K562 (cell line): ENCODE measurements at regions not wholly inside any gene's neighbourhood (a gene's known extent, or its start where the extent isn't known, plus 50 kb on each side); places are given as distances from the start of the nearest gene placed in this dataset.

Source experiments
- ATAC-seq: fragments of 200-7000 bp; cut with Tn5 transposase; 3 replicates; pipeline ENCODE4 v1.9.1; 2020; ENCODE audit warnings: moderate library complexity
- BruUV-seq: library from RNA; stranded (reverse); fragments of 400-500 nt; replicated peaks from 2 replicates; lab custom pipeline; 2021; lab: Mats Ljungman, UMichigan
- CTCF ChIA-PET: fragments of 300-600 bp; formaldehyde crosslinking; extraction: SDS; loops from one replicate; lab custom pipeline; 2021; ENCODE audit warnings: low intra/inter-chr PET ratio; lab: Yijun Ruan, JAX
- POLR2A ChIA-PET: fragments of 300-600, 350-650 bp; sonication (Branson Sonifier 250); formaldehyde crosslinking; extraction: SDS; loops from one replicate; lab custom pipeline; 2021; ENCODE audit warnings: antibody characterized with exemption, inconsistent platforms; lab: Yijun Ruan, JAX
- DNase-seq, 4 experiments: peaks; one replicate each; pipeline versions ENCODE4 v3.0.0 to v3.0.0-alpha.2; 2011 to 2018; ENCODE audit warnings: low spot score in 3 of 4, mixed read lengths in 3 of 4; ENCODE audit errors: extremely low read depth in 1 of 4
- FAIRE-seq: peaks from 2 replicates; lab custom pipeline; 2011; peaks lifted over from hg19 to GRCh38; lab: Jason Lieb, UNC
- H2AFZ ChIP-seq: 2 replicates; pipeline ENCODE4 v1.6.0; 2011; ENCODE audit warnings: low read depth, low read length, control low read depth, inconsistent platforms
- H3K27ac ChIP-seq: fragments of 200-600 bp; 3 replicates; pipeline ENCODE4 v1.8.0; 2011; ENCODE audit warnings: low read depth, mild to moderate bottlenecking, control low read depth, inconsistent platforms, low read length, moderate library complexity, mixed read lengths; ENCODE audit errors: extremely low read depth
- H3K27me3 ChIP-seq, 2 experiments: fragments of 300-600 bp in 1 of 2; 2 replicates in 1 of 2; 3 replicates in 1 of 2; pipeline versions ENCODE4 v1.6.0 to v1.8.0; 2011; ENCODE audit warnings: inconsistent platforms in 2 of 2, low read length in 2 of 2, mild to moderate bottlenecking in 1 of 2, mixed read lengths in 1 of 2, moderate library complexity in 1 of 2; ENCODE audit not compliant: control insufficient read depth in 2 of 2, insufficient read depth in 2 of 2
- H3K36me3 ChIP-seq: fragments of 300-600 bp; 3 replicates; pipeline ENCODE4 v1.8.0; 2011; ENCODE audit warnings: mild to moderate bottlenecking, low read length, inconsistent platforms; ENCODE audit not compliant: control insufficient read depth, insufficient read depth
- H3K4me1 ChIP-seq, 2 experiments: fragments of 200-600 bp in 1 of 2; replicated peaks in 1 of 2; 2 replicates in 1 of 2; 3 replicates in 1 of 2; pipeline versions ENCODE4 v1.5.1 to v1.8.0; 2011; ENCODE audit warnings: inconsistent platforms in 2 of 2, low read length in 2 of 2, mild to moderate bottlenecking in 1 of 2, mixed read lengths in 1 of 2, moderate library complexity in 1 of 2; ENCODE audit not compliant: control insufficient read depth in 2 of 2, insufficient read depth in 2 of 2
- H3K4me2 ChIP-seq: 2 replicates; pipeline ENCODE4 v1.6.1; 2011; ENCODE audit warnings: low read length, control low read depth, inconsistent platforms, mixed read lengths; ENCODE audit not compliant: insufficient read depth
- H3K4me3 ChIP-seq: fragments of 200-600 bp; sonication (generic), shearing (Covaris generic); 2 replicates; pipeline ENCODE4 v1.5.1; 2016; ENCODE audit warnings: control low read depth, inconsistent platforms
- H3K79me2 ChIP-seq: fragments of 200-600 bp; 3 replicates; pipeline ENCODE4 v1.8.0; 2011; ENCODE audit warnings: low read length, inconsistent platforms; ENCODE audit not compliant: control insufficient read depth, insufficient read depth
- H3K9ac ChIP-seq, 2 experiments: 2 replicates each; pipeline versions ENCODE4 v1.6.0 to v1.6.1; 2011; ENCODE audit warnings: low read depth in 2 of 2, low read length in 2 of 2, control low read depth in 1 of 2, inconsistent platforms in 1 of 2, mild to moderate bottlenecking in 1 of 2, mixed read lengths in 1 of 2; ENCODE audit not compliant: insufficient read depth in 1 of 2
- H3K9me1 ChIP-seq: one replicate; pipeline ENCODE4 v1.6.0; 2011; ENCODE audit warnings: inconsistent platforms, mild to moderate bottlenecking, low read length, moderate library complexity; ENCODE audit not compliant: control insufficient read depth, insufficient read depth
- H3K9me3 ChIP-seq: replicated peaks from 2 replicates; pipeline ENCODE4 v1.5.1; 2011; ENCODE audit warnings: low read depth, low read length, inconsistent platforms; ENCODE audit not compliant: control insufficient read depth, insufficient read depth
- H4K20me1 ChIP-seq: replicated peaks from 2 replicates; pipeline ENCODE4 v1.6.1; 2011; ENCODE audit warnings: low read length, inconsistent platforms, mixed read lengths; ENCODE audit not compliant: control insufficient read depth, insufficient read depth
- ATF7 ChIP-seq: fragments of 450-650 bp; IDR thresholded peaks from 2 replicates; pipeline ENCODE4 v1.7.1; 2014; ENCODE audit warnings: mild to moderate bottlenecking, moderate library complexity
- CBFA2T2 ChIP-seq: fragments of 450-650 bp; conservative IDR thresholded peaks from 2 replicates; pipeline ENCODE4 v1.6.1; 2017; ENCODE audit warnings: mild to moderate bottlenecking
- DNMT1 ChIP-seq: fragments of 450-650 bp; IDR thresholded peaks from 2 replicates; pipeline ENCODE4 v1.6.1; 2016; ENCODE audit warnings: antibody characterized with exemption, mild to moderate bottlenecking
- HDGF ChIP-seq: fragments of 450-650 bp; IDR thresholded peaks from 2 replicates; pipeline ENCODE4 v1.6.1; 2016
- HSF4 ChIP-seq: fragments of 250-450 bp; sonication (Bioruptor Pico); IDR thresholded peaks from 2 replicates; pipeline ENCODE4 v2.1.2; 2022; ENCODE audit warnings: mild to moderate bottlenecking, moderate library complexity, borderline replicate concordance
- KLF10 ChIP-seq: fragments of 250-450 bp; sonication (Bioruptor Pico); IDR thresholded peaks from 2 replicates; pipeline ENCODE4 v1.6.1; 2021; ENCODE audit warnings: matching md5 sums
- RNF219 ChIP-seq: fragments of 250-450 bp; sonication (Bioruptor Pico); IDR thresholded peaks from 2 replicates; pipeline ENCODE4 v1.5.0; 2022; ENCODE audit warnings: mild to moderate bottlenecking
- STAG1 ChIP-seq: sonication (generic); formaldehyde crosslinking; IDR thresholded peaks from 2 replicates; pipeline ENCODE4 v1.5.0; 2020; ENCODE audit warnings: missing genetic modification reagents, borderline replicate concordance
- STAT5A ChIP-seq: IDR thresholded peaks from 2 replicates; pipeline ENCODE4 v1.6.1; 2012; ENCODE audit warnings: low read length, inconsistent platforms, borderline replicate concordance
- TFAM ChIP-seq: fragments of 250-450 bp; sonication (Bioruptor Pico); conservative IDR thresholded peaks from 2 replicates; pipeline ENCODE4 v1.5.0; 2021; ENCODE audit warnings: mild to moderate bottlenecking, moderate library complexity
- USF2 ChIP-seq: sonication (generic); formaldehyde crosslinking; IDR thresholded peaks from 2 replicates; pipeline ENCODE4 v1.5.0; 2020; ENCODE audit warnings: missing genetic modification reagents
- ZNF174 ChIP-seq: fragments of 250-450 bp; sonication (Bioruptor Pico); IDR thresholded peaks from 2 replicates; pipeline ENCODE4 v1.4.0; 2020; ENCODE audit warnings: mild to moderate bottlenecking
- ZNF77 ChIP-seq: fragments of 250-450 bp; sonication (Bioruptor Pico); IDR thresholded peaks from 2 replicates; pipeline ENCODE4 v1.5.0; 2020
- WGBS: fragments of 100-300 bp; shearing (Covaris generic); methylation state at CpG from one replicate; pipeline ENCODE4 v1.1.6; 2016; ENCODE audit warnings: low coverage, mixed read lengths; ENCODE audit not compliant: insufficient coverage; ENCODE audit errors: missing lambda C conversion rate; 5-methylcytosine and 5-hydroxymethylcytosine counted together
- in situ Hi-C: fragments of 300-500 bp; cut with MboI; formaldehyde crosslinking; loops from 4 replicates; pipeline ENCODE4 v1.15.0; 2018; ENCODE audit warnings: inconsistent platforms, mixed read lengths
- intact Hi-C: fragments of 100-400 bp; cut with micrococcal nuclease; formaldehyde crosslinking; loops from 2 replicates; pipeline ENCODE4 v1.14.2; 2022
- TF ChIP-seq, protein P1 (sequence below): sonication (generic); formaldehyde crosslinking; IDR thresholded peaks from 2 replicates; pipeline ENCODE4 v1.8.1; 2022; ENCODE audit warnings: missing genetic modification reagents
- TF ChIP-seq, protein P2 (sequence below): fragments of 450-650 bp; IDR thresholded peaks from 2 replicates; pipeline ENCODE4 v1.6.1; 2018; ENCODE audit warnings: mild to moderate bottlenecking, low read depth; ENCODE audit not compliant: partially characterized antibody
- TF ChIP-seq, protein P3 (sequence below), 2 experiments: IDR thresholded peaks; 2 replicates each; pipeline ENCODE4 v1.6.1; 2012; ENCODE audit warnings: improper control_type of control experiment in 2 of 2, low read depth in 2 of 2, low read length in 2 of 2, borderline replicate concordance in 1 of 2

- TF ChIP-seq STAG1 (CRISPR knock-in tag) (no peak), RNF219 (CRISPR knock-in tag) (no peak), KLF10 (CRISPR knock-in tag) (no peak), HSF4 (no peak), DNMT1 (no peak), ZNF77 (CRISPR knock-in tag) (no peak), ZNF174 (CRISPR knock-in tag) (no peak), ATF7 (no peak), TFAM (CRISPR knock-in tag) (no peak)
- TF ChIP-seq, protein P1, sequence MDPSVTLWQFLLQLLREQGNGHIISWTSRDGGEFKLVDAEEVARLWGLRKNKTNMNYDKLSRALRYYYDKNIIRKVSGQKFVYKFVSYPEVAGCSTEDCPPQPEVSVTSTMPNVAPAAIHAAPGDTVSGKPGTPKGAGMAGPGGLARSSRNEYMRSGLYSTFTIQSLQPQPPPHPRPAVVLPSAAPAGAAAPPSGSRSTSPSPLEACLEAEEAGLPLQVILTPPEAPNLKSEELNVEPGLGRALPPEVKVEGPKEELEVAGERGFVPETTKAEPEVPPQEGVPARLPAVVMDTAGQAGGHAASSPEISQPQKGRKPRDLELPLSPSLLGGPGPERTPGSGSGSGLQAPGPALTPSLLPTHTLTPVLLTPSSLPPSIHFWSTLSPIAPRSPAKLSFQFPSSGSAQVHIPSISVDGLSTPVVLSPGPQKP: no peak
- TF ChIP-seq, all 486 proteins: peak for 0
Measured at GRCh38 chr6:97412511-97412910, 129.5 kb upstream of the MMS22L start (continued).

DNA sequence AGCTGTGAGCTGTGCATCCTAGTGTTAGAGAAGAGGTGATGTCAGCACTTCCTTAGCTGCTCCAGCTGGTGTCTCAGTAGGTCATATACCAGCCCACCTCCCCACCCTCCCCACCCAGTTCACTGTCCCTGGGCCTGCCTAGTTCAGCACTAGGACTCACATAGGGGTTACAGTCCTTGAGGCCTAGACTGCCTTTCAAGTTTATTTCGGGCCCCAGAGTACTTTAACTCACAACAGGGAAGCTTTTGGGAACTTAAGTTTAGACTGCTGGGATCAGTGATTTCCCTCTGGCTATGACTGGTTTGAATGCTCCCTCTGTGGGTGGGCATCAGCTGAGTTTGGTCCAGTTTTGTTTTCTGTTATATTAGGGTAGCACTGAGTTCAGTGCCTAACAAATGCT, 139.2 kb upstream of the MMS22L start:
- ChIA-PET POLR2A (no interaction called here), CTCF (no interaction called here)
- Histone ChIP-seq H3K4me1 (no peaks in the 10 kb centered on the region), H2AFZ (no peak overlapping the region), H3K9me1 (no peaks in the 10 kb centered on the region), H3K27ac (no peak overlapping the region), H3K36me3 (no peaks in the 10 kb centered on the region), H4K20me1 (no peaks in the 10 kb centered on the region), H3K79me2 (no peaks in the 10 kb centered on the region), H3K4me2 (no peak overlapping the region), H3K27me3 (no peaks in the 10 kb centered on the region), H3K4me3 (no peak overlapping the region), H3K9ac (no peak overlapping the region), H3K9me3 (no peaks in the 10 kb centered on the region)
- DNase-seq (no peak), FAIRE-seq (no peak), ATAC-seq (no peak)
- BruUV-seq: no TSS peak
- intact Hi-C loops (no loop called here), in situ Hi-C loops (no loop called here)
- 0% methylated on average over 1 of the region's 1 CpG for WGBS
- TF ChIP-seq, protein P2, sequence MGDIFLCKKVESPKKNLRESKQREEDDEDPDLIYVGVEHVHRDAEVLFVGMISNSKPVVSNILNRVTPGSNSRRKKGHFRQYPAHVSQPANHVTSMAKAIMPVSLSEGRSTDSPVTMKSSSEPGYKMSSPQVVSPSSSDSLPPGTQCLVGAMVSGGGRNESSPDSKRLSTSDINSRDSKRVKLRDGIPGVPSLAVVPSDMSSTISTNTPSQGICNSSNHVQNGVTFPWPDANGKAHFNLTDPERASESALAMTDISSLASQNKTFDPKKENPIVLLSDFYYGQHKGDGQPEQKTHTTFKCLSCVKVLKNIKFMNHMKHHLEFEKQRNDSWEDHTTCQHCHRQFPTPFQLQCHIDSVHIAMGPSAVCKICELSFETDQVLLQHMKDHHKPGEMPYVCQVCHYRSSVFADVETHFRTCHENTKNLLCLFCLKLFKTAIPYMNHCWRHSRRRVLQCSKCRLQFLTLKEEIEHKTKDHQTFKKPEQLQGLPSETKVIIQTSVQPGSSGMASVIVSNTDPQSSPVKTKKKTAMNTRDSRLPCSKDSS: no peak
- TF ChIP-seq, protein P3, sequence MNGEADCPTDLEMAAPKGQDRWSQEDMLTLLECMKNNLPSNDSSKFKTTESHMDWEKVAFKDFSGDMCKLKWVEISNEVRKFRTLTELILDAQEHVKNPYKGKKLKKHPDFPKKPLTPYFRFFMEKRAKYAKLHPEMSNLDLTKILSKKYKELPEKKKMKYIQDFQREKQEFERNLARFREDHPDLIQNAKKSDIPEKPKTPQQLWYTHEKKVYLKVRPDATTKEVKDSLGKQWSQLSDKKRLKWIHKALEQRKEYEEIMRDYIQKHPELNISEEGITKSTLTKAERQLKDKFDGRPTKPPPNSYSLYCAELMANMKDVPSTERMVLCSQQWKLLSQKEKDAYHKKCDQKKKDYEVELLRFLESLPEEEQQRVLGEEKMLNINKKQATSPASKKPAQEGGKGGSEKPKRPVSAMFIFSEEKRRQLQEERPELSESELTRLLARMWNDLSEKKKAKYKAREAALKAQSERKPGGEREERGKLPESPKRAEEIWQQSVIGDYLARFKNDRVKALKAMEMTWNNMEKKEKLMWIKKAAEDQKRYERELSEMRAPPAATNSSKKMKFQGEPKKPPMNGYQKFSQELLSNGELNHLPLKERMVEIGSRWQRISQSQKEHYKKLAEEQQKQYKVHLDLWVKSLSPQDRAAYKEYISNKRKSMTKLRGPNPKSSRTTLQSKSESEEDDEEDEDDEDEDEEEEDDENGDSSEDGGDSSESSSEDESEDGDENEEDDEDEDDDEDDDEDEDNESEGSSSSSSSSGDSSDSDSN (IDR thresholded peaks at IDR 0.05; ENCODE audit: borderline replicate concordance in 1 of 2, low read depth in 2 of 2, low read length in 2 of 2): no peak
- TF ChIP-seq USF2 (CRISPR knock-in tag) (no peak), STAT5A (no peak), CBFA2T2 (no peak), HDGF (no peak)
